ENCODE measurements at regions not wholly inside any gene's neighbourhood (a gene's known extent, or its start where the extent isn't known, plus 50 kb on each side); places are given as distances from the start of the nearest gene placed in this dataset.

DNA sequence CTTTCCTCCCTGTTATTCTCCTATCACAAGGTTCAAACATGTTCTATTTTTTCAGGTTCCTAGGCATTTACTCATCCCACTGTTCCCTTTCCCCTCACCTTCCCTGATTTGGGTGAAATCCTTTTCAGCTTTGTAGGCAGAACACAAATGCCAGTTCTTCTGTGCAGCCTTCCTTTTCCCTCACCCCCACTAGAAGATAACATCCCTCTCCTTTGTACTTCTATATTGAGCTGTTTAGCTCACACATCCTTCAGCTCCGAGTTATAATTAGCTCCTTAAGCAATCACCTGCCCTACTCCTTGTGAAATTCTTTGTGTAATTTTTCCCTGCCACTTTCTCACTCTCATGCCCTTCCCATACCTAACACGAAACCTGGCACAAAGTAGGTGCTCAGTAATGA lies 240.9 kb downstream of the AR start:
- TF ChIP-seq, protein P1, sequence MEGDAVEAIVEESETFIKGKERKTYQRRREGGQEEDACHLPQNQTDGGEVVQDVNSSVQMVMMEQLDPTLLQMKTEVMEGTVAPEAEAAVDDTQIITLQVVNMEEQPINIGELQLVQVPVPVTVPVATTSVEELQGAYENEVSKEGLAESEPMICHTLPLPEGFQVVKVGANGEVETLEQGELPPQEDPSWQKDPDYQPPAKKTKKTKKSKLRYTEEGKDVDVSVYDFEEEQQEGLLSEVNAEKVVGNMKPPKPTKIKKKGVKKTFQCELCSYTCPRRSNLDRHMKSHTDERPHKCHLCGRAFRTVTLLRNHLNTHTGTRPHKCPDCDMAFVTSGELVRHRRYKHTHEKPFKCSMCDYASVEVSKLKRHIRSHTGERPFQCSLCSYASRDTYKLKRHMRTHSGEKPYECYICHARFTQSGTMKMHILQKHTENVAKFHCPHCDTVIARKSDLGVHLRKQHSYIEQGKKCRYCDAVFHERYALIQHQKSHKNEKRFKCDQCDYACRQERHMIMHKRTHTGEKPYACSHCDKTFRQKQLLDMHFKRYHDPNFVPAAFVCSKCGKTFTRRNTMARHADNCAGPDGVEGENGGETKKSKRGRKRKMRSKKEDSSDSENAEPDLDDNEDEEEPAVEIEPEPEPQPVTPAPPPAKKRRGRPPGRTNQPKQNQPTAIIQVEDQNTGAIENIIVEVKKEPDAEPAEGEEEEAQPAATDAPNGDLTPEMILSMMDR (IDR thresholded peaks at IDR 0.05; ENCODE audit: extremely low read depth in 1 of 2, insufficient read depth in 1 of 2, low read depth in 1 of 2, low read length in 2 of 2), result no peak
- TF ChIP-seq, protein P2, sequence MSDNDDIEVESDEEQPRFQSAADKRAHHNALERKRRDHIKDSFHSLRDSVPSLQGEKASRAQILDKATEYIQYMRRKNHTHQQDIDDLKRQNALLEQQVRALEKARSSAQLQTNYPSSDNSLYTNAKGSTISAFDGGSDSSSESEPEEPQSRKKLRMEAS (IDR thresholded peaks at IDR 0.05; ENCODE audit: insufficient read depth, insufficient read length), result no peak
- TF ChIP-seq POLR2A (IDR thresholded peaks at IDR 0.05; ENCODE audit: low read depth, low read length) (no peak), POLR2AphosphoS5 (IDR thresholded peaks at IDR 0.05; ENCODE audit: insufficient read depth, low read depth, low read length) (no peak), EZH2 (IDR thresholded peaks at IDR 0.05; ENCODE audit: borderline replicate concordance, low read depth, low read length, severe bottlenecking) (no peak), GATA2 (IDR thresholded peaks at IDR 0.05; ENCODE audit: insufficient read depth, insufficient read length, low read depth, low read length) (no peak), JUN (IDR thresholded peaks at IDR 0.05; ENCODE audit: borderline replicate concordance, insufficient read depth, insufficient read length, low read depth) (no peak)
